Stimulated activated naive CD4-positive, alpha-beta T cell treated with Interleukin-2 at 50 U/mL for 16 hours (primary cell): ENCODE measurements at regions not wholly inside any gene's neighbourhood (a gene's known extent, or its start where the extent isn't known, plus 50 kb on each side); places are given as distances from the start of the nearest gene placed in this dataset.
"Not testable (repeated sequence)": the region's sequence is repeated elsewhere in the genome, so short reads cannot be mapped to it uniquely, and the experiment has no call there.

Source experiments
- DNase-seq: peaks from one replicate; lab custom pipeline; 2025; lab: John Stamatoyannopoulos, UW

DNA sequence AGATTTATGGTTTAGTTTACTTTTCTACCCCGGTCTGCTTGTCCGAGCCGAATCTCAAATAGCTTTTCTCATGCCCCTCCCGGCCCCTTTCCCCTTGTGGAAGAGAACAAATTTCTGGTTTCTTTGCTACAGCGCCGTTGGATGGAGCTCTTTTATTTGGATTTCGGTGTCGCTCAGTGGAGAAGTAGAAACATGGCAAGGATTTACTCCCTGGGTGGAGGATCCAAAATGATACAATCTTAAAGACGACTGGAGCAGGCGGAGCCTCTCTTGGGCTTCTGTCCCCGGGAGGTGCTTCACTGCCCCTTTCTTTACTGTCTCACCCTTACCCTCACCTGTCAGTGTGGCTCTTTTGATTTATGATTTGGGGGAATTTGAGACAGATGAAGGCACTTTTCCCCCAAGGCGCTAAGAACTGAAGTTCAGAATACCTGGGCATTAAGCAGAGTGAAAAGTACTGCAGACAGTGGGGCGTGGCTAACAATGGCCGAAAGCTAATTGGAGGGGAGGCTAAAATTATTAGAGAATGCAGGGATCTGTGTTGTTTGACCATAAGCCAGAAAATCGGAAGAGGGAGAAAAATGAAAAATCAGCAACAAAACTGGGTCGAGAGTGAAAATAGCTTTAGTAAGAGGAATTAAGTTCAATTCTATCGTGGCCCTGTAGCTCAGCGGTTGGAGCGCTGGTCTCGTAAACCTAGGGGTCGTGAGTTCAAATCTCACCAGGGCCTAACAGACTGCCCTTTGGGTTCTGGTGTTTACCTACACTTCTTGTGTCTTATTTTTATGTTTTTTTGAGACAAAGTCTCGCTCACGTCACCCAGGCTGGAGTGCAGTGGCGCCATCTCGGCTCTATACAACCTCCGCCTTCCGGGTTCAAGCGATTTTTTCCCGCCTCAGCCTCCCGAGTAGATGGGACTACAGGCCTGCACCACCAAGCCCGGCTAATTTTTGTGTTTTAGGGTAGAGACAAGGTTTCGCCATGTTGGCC lies 145.1 kb upstream of the ZNF184 start:
- DNase-seq = no peak

DNA sequence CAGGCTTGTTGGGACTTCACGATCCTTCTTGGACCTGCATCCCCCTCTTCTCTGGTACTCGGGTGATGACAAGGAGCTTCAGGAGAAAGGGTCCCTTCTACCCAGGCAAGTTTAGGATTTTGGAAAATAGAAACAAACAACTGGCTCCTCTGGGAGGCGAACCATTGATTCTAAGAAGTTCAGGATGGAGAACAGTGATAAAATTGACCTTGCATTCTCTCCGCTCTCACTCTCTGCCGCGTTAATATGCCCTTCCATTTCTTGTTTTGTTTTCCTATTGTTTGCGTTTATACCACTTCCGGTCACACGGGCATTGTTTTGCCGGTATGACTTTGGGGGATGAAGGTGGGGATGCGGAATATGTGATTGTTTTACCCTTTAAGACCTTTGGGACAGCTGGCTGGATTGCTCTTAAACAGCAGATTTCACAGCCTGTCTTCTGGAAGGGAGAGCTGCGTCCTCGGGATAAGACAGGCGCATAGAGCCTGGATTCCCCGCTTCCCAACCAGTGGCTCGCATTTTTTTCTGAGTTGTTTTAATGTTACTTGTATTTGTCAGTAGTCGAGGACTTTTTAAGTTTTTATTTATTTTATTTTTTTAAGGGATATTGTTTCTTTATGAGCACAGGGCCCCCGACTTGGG lies 144.3 kb upstream of the ZNF184 start:
- no peak for DNase-seq

DNA sequence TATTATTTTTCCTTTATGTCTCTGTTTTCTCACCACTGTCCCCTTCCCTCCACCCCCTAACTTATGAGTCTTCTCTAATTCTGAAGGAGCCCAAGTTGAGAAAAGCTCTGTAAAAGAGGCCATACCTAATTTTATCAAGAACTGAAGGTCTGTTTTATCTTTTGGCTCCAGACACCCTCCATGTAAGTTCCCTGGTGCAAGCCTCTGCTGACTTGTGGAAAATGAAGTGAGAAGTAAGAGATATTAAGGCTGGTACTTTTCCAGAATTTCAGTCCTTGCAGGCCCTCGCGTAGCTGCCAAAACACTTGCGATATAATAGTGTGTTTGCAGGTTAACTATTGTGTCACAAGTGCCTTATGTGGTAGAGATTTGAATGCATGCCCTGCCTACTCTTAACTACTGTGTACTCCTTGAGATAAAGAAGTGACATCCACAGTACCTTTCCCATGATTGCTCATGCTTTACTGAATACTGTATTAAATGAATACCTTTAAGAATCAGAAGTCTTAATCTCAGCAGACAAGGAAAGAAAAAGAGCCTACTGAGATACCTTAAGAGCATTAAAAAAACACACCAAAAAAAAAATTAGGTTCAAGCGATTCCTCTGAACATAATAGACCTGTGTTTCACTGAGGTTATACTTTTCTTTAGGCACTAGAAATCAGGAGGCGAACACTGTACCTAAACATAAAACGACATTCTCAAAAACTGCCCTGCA lies 143.6 kb upstream of the ZNF184 start:
- no peak for DNase-seq

DNA sequence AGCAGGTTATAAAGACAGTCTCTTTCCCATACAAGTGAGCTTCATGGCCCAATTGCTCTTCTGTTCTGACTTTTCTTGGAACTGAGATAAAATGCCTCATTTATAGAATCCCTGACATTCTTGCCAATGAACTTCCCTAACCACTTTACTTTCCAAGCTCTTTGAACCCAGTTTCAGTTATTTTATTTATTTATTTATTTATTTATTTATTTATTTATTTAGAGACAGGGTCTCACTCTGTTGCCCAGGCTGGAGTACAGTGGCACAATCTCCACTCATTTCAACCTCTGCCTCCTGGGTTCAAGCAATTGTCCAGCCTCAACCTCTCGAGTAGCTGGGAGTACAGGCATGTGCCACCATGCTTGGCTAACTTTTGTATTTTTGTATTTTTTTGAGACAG lies 138.5 kb upstream of the ZNF184 start:
- no peak for DNase-seq

DNA sequence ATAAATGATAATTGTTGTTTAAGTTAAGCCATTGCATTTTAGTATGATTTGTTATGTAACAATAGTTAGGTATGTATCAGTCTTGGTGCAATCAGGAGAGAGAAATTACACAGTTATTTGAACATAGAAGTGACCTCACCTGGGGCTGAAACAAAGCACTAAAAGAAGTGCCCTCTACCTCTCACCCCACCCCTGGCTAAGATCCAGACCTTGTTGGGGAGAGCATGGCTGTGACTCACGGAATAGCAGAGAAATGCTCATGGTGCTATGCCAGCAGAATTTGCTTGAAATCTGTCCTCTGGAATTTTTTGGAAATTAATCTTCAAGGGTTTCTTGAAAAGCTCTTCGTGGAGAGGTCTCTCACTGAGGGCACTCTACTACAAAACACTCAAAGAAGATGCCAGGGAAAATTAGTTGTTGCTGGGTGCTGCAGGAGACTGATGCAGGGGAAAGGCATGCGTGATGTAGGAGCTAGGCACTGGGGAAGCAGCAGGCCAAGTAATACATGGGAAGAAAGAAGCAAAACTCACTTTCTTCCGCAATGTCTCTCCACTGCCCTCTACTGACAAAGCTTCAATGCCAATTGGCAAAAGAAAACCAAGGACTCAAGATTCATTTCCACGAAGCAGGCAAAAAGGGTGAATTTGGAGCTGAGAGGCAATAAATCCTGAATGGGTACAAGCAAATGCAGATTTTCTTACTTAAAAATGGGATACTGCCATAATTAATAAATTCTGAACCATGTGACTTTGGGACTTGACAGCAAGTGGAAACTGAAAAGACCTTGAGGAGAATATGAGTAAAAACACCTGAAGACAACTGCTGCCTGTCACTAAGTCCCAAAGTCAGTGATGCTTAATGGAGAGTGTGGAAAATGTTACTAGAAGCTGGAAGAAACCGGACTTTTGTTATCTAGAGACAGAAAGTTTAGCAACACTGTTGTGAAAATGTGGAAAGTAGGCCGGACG lies 136.3 kb upstream of the ZNF184 start:
- DNase-seq = no peak

DNA sequence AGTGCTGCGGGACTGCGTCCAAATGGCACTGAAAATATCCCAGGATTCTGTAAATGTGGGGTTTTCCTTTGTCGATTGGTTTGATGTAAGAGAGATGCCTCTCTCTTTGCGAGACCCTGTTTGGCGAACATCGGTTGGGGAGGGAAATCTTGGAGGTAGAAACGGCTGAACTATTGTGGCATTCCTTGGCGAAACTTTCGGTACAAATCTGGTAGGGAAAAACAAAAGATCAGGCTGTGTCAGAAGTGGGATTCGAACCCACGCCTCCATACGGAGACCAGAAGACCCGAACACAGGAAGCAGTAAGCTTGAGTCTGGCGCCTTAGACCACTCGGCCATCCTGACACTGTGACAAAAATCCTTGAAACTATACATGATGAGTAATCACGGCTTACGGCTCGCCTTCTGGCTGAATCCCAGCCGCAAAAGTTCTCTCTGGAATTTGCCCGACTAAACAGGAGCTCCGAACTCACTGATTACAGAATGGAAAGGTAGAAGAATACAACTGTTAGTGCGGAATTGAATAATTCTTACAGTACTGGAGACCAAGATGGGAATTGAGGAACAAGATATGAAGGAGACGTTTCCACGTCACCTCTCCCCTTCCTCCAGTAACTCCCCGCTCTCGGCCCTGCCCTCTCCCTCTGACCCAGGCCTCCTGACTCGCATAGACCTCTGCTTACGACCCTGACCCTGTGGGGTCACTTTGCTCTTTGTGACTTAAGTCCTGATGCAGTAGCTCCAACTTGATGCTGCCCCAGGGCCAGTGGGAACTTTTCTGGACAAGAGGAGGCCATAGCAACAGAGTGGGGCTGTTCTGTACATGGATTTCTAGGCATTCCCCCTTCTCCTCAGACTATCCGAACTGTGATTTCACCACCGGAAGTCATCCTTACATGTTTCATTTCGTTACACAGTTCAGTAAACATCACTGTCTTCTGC lies 132.8 kb upstream of the ZNF184 start:
- no peak for DNase-seq

DNA sequence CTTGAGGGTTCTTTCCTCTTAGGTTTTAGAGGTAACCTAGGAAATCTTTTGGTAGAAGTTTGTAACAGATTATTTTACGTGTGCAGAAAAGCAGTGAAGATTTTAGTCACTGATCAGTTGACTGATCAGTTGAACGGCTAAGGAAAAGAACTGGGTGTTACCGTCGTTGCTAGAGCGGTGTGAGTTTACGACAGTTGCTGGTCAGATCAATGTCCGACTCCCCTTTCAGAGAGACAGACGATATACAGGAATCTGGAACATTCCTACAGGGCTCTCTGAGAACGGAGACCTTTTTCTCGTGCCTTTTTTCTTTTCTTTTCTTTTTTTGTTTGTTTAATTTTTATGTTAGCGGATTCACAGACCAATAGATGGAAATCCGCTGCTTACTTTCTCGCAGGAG lies 132.1 kb upstream of the ZNF184 start:
- no peak for DNase-seq

DNA sequence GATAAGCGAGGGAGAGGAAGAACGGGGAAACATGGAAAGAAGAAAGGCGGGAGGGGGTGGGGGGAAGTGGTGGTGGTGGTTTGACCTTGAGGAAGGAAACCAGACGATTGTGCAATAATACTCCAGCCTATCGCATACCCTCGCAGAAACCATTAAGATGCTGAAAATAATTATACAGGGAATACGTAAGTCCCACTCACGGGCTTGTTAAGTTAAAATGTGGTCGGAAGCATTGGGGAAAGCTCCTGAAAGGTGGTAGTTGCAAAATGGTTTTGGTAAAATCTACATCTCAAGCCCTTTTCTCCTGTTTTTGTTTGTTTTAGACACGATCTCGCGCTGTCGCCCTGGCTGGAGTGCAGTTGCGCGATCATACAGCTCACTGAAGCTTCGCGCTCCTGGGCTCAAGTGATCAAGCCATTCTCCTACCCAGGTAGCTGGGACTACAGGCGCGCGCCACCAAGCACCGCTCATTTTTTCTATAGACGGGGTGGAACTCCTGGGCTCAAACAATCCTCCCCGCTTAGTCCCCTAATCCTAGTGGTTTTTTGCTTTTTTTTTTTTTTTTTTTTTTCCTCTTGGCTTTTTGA lies 128.9 kb upstream of the ZNF184 start:
- no peak for DNase-seq

DNA sequence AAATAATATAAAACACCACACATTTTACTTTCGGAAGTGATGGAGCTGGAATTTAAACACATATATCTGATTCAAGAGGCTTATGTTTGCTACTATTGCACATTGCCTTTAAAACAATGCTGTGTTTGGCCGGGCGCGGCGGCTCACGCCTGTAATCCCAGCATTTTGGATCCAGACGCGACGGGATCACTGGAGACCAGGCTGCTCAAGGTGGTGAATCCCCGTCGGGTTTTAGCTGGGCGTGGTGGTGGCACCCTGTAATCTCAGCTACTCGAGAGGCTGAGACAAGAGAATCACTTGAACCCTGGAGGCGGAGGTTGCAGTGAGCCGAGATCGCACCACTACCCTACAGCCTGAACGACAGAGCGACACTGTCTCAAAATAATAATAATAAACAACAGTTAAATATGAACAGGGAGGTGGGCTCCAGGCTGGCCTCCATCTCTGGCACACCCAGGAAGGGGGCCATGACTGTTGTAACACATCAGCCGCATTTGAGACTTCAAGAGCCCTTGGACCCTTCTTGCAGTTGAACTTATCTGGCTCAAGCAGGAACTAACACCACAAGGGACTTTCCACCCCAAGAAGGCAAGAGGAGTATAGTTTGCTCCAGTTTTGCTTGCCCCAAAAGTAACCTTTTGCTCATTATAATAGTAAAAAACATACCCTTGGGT lies 127.1 kb upstream of the ZNF184 start:
- DNase-seq = no peak

DNA sequence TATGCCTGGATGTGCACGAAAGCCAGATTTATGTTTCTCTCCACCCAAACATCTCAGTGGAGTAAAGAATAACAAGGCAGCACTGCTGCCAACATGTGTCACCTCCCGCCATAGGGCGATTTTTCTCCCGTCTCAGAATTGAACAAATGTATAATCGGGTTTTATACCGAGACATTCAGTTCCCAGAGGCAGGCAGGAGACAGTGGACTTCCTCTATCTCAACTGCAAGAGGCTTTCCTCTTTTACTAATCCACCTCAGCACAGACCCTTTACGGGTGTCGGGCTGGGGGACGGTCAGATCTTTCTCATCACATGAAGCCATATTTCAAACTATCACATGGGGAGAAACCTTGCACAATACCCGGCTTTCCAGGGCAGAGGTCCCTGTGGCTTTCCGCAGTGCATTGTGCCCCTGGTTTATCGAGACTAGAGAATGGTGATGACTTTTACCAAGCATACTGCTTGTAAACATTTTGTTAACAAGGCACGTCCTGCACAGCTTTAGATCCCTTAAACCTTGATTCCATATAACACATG lies 124.2 kb upstream of the ZNF184 start:
- DNase-seq = not testable (repeated sequence)

DNA sequence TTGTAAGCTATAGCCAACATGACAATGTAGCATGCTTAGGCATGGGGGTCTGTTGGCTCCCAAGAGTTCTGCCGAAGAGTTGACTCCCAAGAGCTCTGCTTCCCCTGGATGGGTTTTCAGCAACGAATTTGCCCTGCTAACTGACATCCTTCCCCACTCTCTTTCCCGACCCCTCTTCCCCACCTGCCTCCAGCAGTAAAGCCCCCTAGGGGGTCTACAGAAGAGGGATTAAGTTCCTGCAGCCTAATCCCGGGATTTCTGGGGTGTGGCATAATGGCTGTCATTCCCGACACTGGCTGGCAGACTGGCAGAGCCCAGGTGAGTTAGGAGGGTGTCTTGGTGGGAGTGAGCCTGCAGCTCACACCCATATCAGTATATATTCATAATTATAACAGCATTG lies 121.0 kb upstream of the ZNF184 start:
- no peak for DNase-seq

DNA sequence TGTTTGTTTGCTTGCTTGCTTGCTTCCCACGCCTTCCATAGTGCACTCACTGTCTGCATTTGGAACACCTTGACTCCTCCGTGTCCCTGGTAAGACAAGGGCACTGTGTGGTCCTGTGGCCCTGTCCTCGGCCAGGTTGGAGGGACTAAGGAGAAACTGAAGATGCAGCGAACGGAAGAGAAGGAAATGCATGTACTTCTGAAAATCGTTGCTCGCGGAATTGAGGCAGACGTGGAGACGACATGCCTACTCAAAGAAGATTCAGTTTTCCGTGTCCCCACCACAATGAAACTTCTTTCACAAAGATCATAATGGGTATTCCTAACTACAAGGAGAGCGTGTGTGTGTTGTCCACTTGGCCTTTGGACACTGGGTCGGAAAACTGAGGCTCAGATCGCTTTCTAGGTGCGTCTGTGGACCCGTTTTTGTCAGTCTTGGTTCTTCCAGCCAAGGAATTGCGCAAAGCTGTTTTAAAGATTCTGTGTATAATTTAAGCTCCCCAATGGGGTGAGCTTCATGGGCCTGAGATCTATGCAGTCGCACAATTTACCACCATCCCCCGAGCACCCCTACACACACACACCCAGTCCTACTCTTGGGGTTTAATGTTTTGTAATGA lies 120.4 kb upstream of the ZNF184 start:
- DNase-seq = no peak

DNA sequence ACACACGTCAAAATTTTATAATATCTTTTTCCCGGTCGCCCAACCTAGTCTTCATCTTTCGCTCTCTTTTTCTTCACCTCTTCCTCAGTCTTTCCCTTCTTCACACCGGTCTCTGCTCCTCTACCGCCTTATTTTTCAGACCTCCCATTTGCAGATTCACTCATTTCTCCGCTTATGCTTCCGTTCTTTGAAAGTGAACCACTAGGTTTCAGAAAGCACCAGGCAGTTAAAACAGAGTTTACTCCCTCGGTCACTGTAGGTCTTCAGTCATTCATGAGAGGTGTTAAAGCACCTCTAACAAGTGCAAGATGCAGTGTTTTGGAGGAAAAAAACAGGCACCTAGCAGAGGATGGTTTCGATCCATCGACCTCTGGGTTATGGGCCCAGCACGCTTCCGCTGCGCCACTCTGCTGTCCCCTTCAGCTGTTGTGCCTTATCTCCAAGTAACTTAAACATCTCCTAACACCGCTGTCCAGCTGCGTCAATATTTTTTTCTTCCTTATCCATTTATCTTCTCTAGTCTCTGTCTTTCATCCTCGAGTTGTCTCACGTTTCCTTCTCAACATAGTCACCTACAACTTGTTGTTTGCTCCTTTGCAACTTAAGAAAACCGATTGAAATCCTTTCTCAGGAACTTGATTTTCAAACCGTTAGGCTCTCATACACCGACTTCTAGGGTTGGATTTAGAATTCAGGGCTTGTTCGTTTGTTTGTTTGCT lies 119.7 kb upstream of the ZNF184 start:
- no peak for DNase-seq

DNA sequence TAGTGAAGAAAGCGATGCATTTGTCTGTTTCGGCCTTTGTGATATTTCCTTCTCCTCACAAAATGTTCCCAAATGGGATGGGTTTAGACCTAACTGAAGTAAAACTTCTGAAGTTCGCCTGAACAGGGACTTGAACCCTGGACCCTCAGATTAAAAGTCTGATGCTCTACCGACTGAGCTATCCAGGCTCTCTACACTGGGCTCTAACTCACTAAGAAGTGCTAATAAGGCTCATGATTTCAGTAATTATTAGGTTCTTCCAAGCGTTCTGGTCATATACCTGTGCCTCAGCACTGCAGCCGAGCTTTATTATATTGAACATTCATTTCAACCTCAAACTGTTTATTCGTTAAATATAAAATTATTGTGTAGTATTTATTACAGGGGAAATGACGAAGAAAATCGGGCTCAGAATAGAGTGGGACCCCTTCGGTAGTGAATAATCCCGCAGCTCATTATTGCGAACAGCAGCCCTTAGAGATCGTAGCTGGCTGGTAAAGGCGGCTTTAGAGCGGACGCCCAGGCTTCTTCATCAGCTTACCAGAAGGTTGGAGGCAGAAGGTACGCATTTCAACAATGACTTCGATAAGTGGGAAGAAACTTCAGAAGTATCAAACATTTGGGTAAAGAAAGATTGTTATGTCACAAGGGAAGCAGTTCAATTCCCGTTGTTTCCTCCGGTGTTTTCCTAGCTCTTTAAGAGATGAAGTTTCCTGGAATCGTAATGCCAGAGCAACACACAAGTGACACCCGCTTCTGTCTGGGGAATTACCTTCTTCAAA lies 119.0 kb upstream of the ZNF184 start:
- DNase-seq = no peak

DNA sequence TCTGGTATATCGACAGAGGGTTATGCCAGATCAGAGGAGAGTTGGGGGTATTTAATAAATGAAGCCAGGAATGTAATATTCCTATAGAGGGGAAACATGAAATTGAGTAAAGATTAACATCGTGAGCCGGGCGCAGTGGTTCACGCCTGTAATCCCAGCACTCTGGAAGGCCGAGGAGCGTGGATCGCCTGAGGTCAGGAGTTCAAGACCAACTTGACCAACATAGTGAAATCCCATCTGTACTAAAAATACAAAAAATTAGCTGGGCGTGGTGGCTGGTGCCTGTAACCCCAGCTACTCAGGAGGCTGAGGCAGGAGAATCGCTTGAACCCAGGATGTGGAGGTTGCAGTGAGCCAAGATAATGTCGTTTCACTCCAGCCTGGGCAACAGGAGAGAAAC lies 112.4 kb upstream of the ZNF184 start:
- not testable (repeated sequence) for DNase-seq

DNA sequence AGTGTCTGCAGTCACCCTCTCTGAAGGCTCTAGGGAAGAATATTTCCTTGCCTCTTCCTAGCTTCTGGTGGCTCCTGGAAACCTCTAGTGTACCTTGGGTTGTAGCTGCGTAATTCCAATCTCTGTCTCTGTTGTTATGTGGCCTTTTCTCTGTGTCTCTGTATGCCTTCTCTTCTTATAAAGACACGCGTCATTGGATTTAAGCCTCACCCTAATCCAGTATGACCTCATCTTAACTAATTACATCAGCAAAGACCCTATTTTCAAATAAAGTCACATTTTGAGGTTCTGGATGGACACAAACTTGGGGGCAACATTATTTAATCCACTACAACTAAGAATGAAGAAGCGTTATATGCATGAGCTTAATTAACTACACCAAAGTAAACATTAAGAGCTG lies 111.4 kb upstream of the ZNF184 start:
- no peak for DNase-seq
